ENCODE measurements at regions not wholly inside any gene's neighbourhood (a gene's known extent, or its start where the extent isn't known, plus 50 kb on each side); places are given as distances from the start of the nearest gene placed in this dataset.

GRCh38 chr18:67788310-67789164 is 272.0 kb upstream of the DSEL start:
- Histone ChIP-seq H3K4me3 (ENCODE audit: low read depth, low read length) (no peak overlapping the region), H3K36me3 (ENCODE audit: control insufficient read depth, insufficient read depth, low read length) (no peaks in the 10 kb centered on the region), H3K27me3 (ENCODE audit: control insufficient read depth, insufficient read depth, low read length) (no peaks in the 10 kb centered on the region)
- no peak for DNase-seq (ENCODE audit: low read depth)
- ChIA-PET POLR2A (interaction anchor here (0.6 kb wide), 1 partner anchor 269 kb away, joined by 4 read pairs; no protein-coding TSS in a partner anchor), CTCF (interaction anchor here (1.2 kb wide), 2 partner anchors 26 to 32 kb away, joined by 4 to 5 read pairs; no protein-coding TSS in a partner anchor)
- no peak for TF ChIP-seq CTCF (IDR thresholded peaks at IDR 0.05; ENCODE audit: insufficient read depth, low read depth, low read length)

- peak; percentile 65 for DNase-seq (ENCODE audit: low read depth)
- POLR2A ChIA-PET: no interaction called here
- CTCF ChIA-PET: interaction anchor here (0.6 kb wide), 1 partner anchor 869 kb away, joined by 3 read pairs; no protein-coding TSS in a partner anchor
- H3K27me3 ChIP-seq (ENCODE audit: control insufficient read depth, insufficient read depth, low read length): no peaks in the 10 kb centered on the region
- TF ChIP-seq CTCF (IDR thresholded peaks at IDR 0.05; ENCODE audit: insufficient read depth, low read depth, low read length): no peak
- H3K36me3 ChIP-seq (ENCODE audit: control insufficient read depth, insufficient read depth, low read length): no peaks in the 10 kb centered on the region
- H3K4me3 ChIP-seq (ENCODE audit: low read depth, low read length): no peak overlapping the region
Observed at GRCh38 chr18:67783196-67783946, 266.9 kb upstream of the DSEL start.

GRCh38 chr18:67778016-67778415 is 261.5 kb upstream of the DSEL start:
- DNase-seq (ENCODE audit: low read depth): no peak
- Histone ChIP-seq H3K36me3 (ENCODE audit: control insufficient read depth, insufficient read depth, low read length) (no peaks in the 10 kb centered on the region), H3K4me3 (ENCODE audit: low read depth, low read length) (no peak overlapping the region), H3K27me3 (ENCODE audit: control insufficient read depth, insufficient read depth, low read length) (no peaks in the 10 kb centered on the region)
- CTCF ChIA-PET: no interaction called here
- POLR2A ChIA-PET: no interaction called here
- no peak for TF ChIP-seq CTCF (IDR thresholded peaks at IDR 0.05; ENCODE audit: insufficient read depth, low read depth, low read length)

GRCh38 chr18:67776929-67777328 is 260.4 kb upstream of the DSEL start:
- Histone ChIP-seq H3K27me3 (ENCODE audit: control insufficient read depth, insufficient read depth, low read length) (no peaks in the 10 kb centered on the region), H3K4me3 (ENCODE audit: low read depth, low read length) (no peak overlapping the region), H3K36me3 (ENCODE audit: control insufficient read depth, insufficient read depth, low read length) (no peaks in the 10 kb centered on the region)
- DNase-seq (ENCODE audit: low read depth): no peak
- ChIA-PET CTCF (no interaction called here), POLR2A (no interaction called here)
- TF ChIP-seq CTCF (IDR thresholded peaks at IDR 0.05; ENCODE audit: insufficient read depth, low read depth, low read length): no peak

GRCh38 chr18:67771271-67771670 is 254.8 kb upstream of the DSEL start:
- no peak for TF ChIP-seq CTCF (IDR thresholded peaks at IDR 0.05; ENCODE audit: insufficient read depth, low read depth, low read length)
- DNase-seq (ENCODE audit: low read depth): no peak
- ChIA-PET POLR2A (no interaction called here), CTCF (no interaction called here)
- Histone ChIP-seq H3K4me3 (ENCODE audit: low read depth, low read length) (no peak overlapping the region), H3K27me3 (ENCODE audit: control insufficient read depth, insufficient read depth, low read length) (no peaks in the 10 kb centered on the region), H3K36me3 (ENCODE audit: control insufficient read depth, insufficient read depth, low read length) (no peaks in the 10 kb centered on the region)
